Left ventricle myocardium inferior (tissue), 1 donor: ENCODE measurements at regions not wholly inside any gene's neighbourhood (a gene's known extent, or its start where the extent isn't known, plus 50 kb on each side); places are given as distances from the start of the nearest gene placed in this dataset.

Source experiments
- DNase-seq: peaks from one replicate; pipeline ENCODE4 v3.0.0-alpha.2; 2020
- H3K27ac ChIP-seq: fragments of 200-600 bp; replicated peaks from 2 replicates; pipeline ENCODE4 v1.8.0; 2021
- H3K27me3 ChIP-seq: fragments of 200-600 bp; 2 replicates; pipeline ENCODE4 v1.8.0; 2021; ENCODE audit warnings: low read depth
- H3K36me3 ChIP-seq: fragments of 200-600 bp; 2 replicates; pipeline ENCODE4 v1.8.0; 2021
- H3K4me1 ChIP-seq: fragments of 200-600 bp; 2 replicates; pipeline ENCODE4 v1.8.0; 2021
- H3K4me3 ChIP-seq: fragments of 200-600 bp; 2 replicates; pipeline ENCODE4 v1.8.0; 2021; ENCODE audit warnings: mild to moderate bottlenecking, moderate library complexity
- H3K9me3 ChIP-seq: fragments of 200-600 bp; replicated peaks from 2 replicates; pipeline ENCODE4 v1.8.0; 2021
- CTCF ChIP-seq: fragments of 200-600 bp; IDR thresholded peaks from 2 replicates; pipeline ENCODE4 v1.8.0; 2021; ENCODE audit warnings: antibody characterized with exemption, mild to moderate bottlenecking, borderline replicate concordance
- intact Hi-C: fragments of 100-400 bp; cut with micrococcal nuclease; formaldehyde crosslinking; loops from one replicate; pipeline ENCODE4 v1.11.0; 2022
- donor health status: DM: no; HTN: yes; CAD: no; lungs with severe emphysema.

GRCh38 chr18:60950634-60951033 lies 382.6 kb upstream of the CDH20 start:
- no peak overlapping the region for H3K27ac ChIP-seq
- no peak for TF ChIP-seq CTCF
- no peak overlapping the region for H3K4me3 ChIP-seq
- H3K27me3 ChIP-seq: no peaks in the 10 kb centered on the region
- H3K9me3 ChIP-seq: no peaks in the 10 kb centered on the region
- no peak for DNase-seq
- intact Hi-C loops: no loop called here
- H3K4me1 ChIP-seq: no peaks in the 10 kb centered on the region
- H3K36me3 ChIP-seq: no peaks in the 10 kb centered on the region

- TF ChIP-seq CTCF: no peak
- Histone ChIP-seq H3K9me3 (no peaks in the 10 kb centered on the region), H3K27ac (no peak overlapping the region), H3K36me3 (no peaks in the 10 kb centered on the region), H3K4me3 (no peak overlapping the region), H3K27me3 (no peaks in the 10 kb centered on the region), H3K4me1 (no peaks in the 10 kb centered on the region)
- DNase-seq: no peak
- intact Hi-C loops: no loop called here
These were observed 382.1 kb upstream of the CDH20 start for GRCh38 chr18:60951091-60951490.

GRCh38 chr18:60962625-60963024 lies 370.6 kb upstream of the CDH20 start:
- no peak overlapping the region for H3K27ac ChIP-seq
- H3K4me3 ChIP-seq: no peak overlapping the region
- TF ChIP-seq CTCF: no peak
- intact Hi-C loops: no loop called here
- no peaks in the 10 kb centered on the region for H3K27me3 ChIP-seq
- H3K4me1 ChIP-seq: peaks cover 9% of the 10 kb centered on the region
- H3K9me3 ChIP-seq: no peaks in the 10 kb centered on the region
- DNase-seq: no peak
- H3K36me3 ChIP-seq: no peaks in the 10 kb centered on the region

DNA sequence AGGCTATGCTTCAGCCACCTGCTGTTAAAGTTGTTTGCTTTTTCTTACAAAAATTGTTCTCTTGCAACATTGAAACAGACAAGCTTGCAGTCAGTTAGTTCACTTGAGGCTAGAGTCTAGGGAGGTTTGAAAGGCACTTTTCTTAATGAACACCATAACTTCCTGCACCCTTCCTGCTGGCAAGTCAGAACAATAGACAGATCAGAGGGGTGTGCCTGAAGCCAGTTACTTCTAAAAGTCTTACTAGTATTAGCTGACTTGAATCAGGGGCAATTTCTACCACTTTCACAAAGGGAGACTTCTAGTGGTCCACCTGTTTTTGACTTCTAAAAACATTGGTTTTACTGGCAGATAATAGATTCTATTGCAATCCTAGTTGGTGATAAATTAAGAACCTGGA lies 367.4 kb upstream of the CDH20 start:
- TF ChIP-seq CTCF: no peak
- no peaks in the 10 kb centered on the region for H3K36me3 ChIP-seq
- peaks cover 9% of the 10 kb centered on the region for H3K4me1 ChIP-seq
- intact Hi-C loops: no loop called here
- no peak for DNase-seq
- H3K4me3 ChIP-seq: no peak overlapping the region
- no peaks in the 10 kb centered on the region for H3K27me3 ChIP-seq
- H3K27ac ChIP-seq: no peak overlapping the region
- no peaks in the 10 kb centered on the region for H3K9me3 ChIP-seq

DNA sequence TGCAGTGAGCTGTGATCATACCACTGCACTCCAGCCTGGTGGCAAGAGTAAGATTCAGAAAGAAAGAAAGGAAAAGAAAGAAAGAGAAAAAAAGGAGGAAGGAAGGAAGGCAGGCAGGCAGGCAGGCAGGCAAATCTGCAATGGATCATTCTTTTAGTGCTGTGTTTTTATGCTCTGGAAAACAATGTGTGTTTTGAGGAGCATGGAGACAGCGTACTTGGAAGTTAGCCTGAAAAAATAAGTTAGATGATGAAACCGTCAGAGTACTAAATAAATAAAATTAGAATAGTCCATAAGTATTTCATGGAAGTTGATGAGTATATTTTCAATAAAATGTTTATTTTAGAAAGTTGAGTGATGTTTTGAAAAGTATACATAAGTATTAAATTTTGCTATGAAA lies 366.4 kb upstream of the CDH20 start:
- Histone ChIP-seq H3K9me3 (no peaks in the 10 kb centered on the region), H3K36me3 (no peaks in the 10 kb centered on the region), H3K27ac (no peak overlapping the region), H3K27me3 (no peaks in the 10 kb centered on the region), H3K4me1 (peaks cover 9% of the 10 kb centered on the region), H3K4me3 (no peak overlapping the region)
- no peak for DNase-seq
- TF ChIP-seq CTCF: no peak
- intact Hi-C loops: no loop called here

DNA sequence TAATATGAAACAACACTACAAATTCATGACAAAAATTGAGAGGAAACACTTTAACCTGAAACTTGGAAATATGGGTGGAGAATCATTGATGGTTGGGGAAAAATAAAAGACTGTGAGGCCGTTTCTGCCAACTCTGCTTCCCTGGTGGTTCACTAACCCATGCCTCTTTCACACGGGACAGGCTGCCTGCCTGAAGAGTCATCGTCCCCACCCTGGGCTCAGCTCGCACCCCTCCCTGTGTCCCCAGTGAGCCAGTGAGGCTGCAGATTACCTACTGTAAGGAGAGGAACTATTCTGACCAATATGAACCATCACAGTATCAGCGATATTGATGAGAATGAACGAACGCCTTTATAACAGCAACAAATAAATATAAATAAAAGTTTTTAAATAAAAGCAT lies 357.8 kb upstream of the CDH20 start:
- Histone ChIP-seq H3K9me3 (no peaks in the 10 kb centered on the region), H3K27ac (no peak overlapping the region), H3K27me3 (no peaks in the 10 kb centered on the region), H3K36me3 (no peaks in the 10 kb centered on the region), H3K4me3 (no peak overlapping the region), H3K4me1 (no peaks in the 10 kb centered on the region)
- TF ChIP-seq CTCF: no peak
- intact Hi-C loops: no loop called here
- no peak for DNase-seq
